ENCODE measurements at regions not wholly inside any gene's neighbourhood (a gene's known extent, or its start where the extent isn't known, plus 50 kb on each side); places are given as distances from the start of the nearest gene placed in this dataset.

GRCh38 chr10:65128277-65128676 lies 1607.1 kb downstream of the REEP3 start:
- no peak for TF ChIP-seq POLR2A (IDR thresholded peaks at IDR 0.05)
- TF ChIP-seq CTCF (IDR thresholded peaks at IDR 0.05): no peak
